GM12878 (cell line): ENCODE measurements at regions not wholly inside any gene's neighbourhood (a gene's known extent, or its start where the extent isn't known, plus 50 kb on each side); places are given as distances from the start of the nearest gene placed in this dataset.

Source experiments
- ATAC-seq: fragments of 200-7000 bp; cut with Tn5 transposase; 3 replicates; pipeline ENCODE4 v1.9.1; 2020; ENCODE audit warnings: mild to moderate bottlenecking, moderate library complexity
- BruUV-seq: library from RNA; stranded (reverse); fragments of 400-500 nt; replicated peaks from 2 replicates; lab custom pipeline; 2021; lab: Mats Ljungman, UMichigan
- CTCF ChIA-PET: fragments of 300-600 bp; sonication (Branson Sonifier 250); formaldehyde crosslinking; extraction: SDS; loops from one replicate; lab custom pipeline; 2021; ENCODE audit warnings: inconsistent platforms; lab: Yijun Ruan, JAX
- POLR2A ChIA-PET: fragments of 350-600 bp; formaldehyde crosslinking; extraction: SDS; loops from one replicate; lab custom pipeline; 2021; ENCODE audit warnings: inconsistent platforms; lab: Charles Lee
- RAD21 ChIA-PET: fragments of 300-600 bp; sonication (Branson Sonifier 250); formaldehyde crosslinking; loops from one replicate; lab custom pipeline; 2023; ENCODE audit warnings: antibody characterized with exemption; ENCODE audit not compliant: unreplicated experiment; lab: Charles Lee
- SMC1A ChIA-PET: fragments of 300-600 bp; sonication (Branson Sonifier 250); formaldehyde crosslinking; loops from one replicate; lab custom pipeline; 2023; ENCODE audit not compliant: unreplicated experiment, uncharacterized antibody; lab: Charles Lee
- DNase-seq: peaks from one replicate; pipeline ENCODE4 v3.0.0-alpha.2; 2011; ENCODE audit warnings: low read depth, low spot score
- FAIRE-seq: peaks from 3 replicates; lab custom pipeline; 2011; peaks lifted over from hg19 to GRCh38; lab: Jason Lieb, UNC
- H2AFZ ChIP-seq: 2 replicates; pipeline ENCODE4 v1.6.0; 2011; ENCODE audit warnings: low read depth, low read length, control low read depth; ENCODE audit not compliant: control insufficient read depth
- H3K27ac ChIP-seq: 2 replicates; pipeline ENCODE4 v1.5.1; 2011; ENCODE audit warnings: control low read depth; ENCODE audit not compliant: control insufficient read depth, insufficient read depth
- H3K27me3 ChIP-seq, 2 experiments: replicated peaks in 1 of 2; 2 replicates each; pipeline versions ENCODE4 v1.6.0 to v1.6.1; 2011; ENCODE audit warnings: low read length in 1 of 2; ENCODE audit not compliant: control insufficient read depth in 2 of 2, insufficient read depth in 2 of 2
- H3K36me3 ChIP-seq, 2 experiments: 2 replicates each; pipeline ENCODE4 v1.5.1; 2011; ENCODE audit warnings: low read length in 1 of 2; ENCODE audit not compliant: control insufficient read depth in 2 of 2, insufficient read depth in 2 of 2
- H3K4me1 ChIP-seq: 2 replicates; pipeline ENCODE4 v1.6.1; 2011; ENCODE audit warnings: mild to moderate bottlenecking, low read length, moderate library complexity, mixed read lengths; ENCODE audit not compliant: control insufficient read depth, insufficient read depth
- H3K4me2 ChIP-seq: 2 replicates; pipeline ENCODE4 v1.6.0; 2011; ENCODE audit warnings: control low read depth; ENCODE audit not compliant: control insufficient read depth, insufficient read depth
- H3K4me3 ChIP-seq: fragments of 200-600 bp; sonication (generic); 2 replicates; pipeline ENCODE4 v1.5.1; 2016
- H3K79me2 ChIP-seq: 2 replicates; pipeline ENCODE4 v1.6.0; 2011; ENCODE audit warnings: low read length; ENCODE audit not compliant: control insufficient read depth, insufficient read depth
- H3K9ac ChIP-seq: 2 replicates; pipeline ENCODE4 v1.8.0; 2011; ENCODE audit warnings: low read length, control low read depth, mixed read lengths; ENCODE audit not compliant: control insufficient read depth, insufficient read depth
- H3K9me3 ChIP-seq: replicated peaks from 3 replicates; pipeline ENCODE4 v1.5.1; 2011; ENCODE audit warnings: mild to moderate bottlenecking, low read length; ENCODE audit not compliant: control insufficient read depth, insufficient read depth
- H4K20me1 ChIP-seq: 2 replicates; pipeline ENCODE4 v1.6.0; 2011; ENCODE audit not compliant: control insufficient read depth, insufficient read depth
- CREB1 ChIP-seq: IDR thresholded peaks from 2 replicates; pipeline ENCODE4 v1.6.1; 2012; ENCODE audit warnings: low read depth, mild to moderate bottlenecking, inconsistent platforms
- CUX1 ChIP-seq: IDR thresholded peaks from 2 replicates; pipeline ENCODE4 v1.6.1; 2012; ENCODE audit warnings: improper control_type of control experiment, low read depth, low read length; ENCODE audit not compliant: insufficient replicate concordance
- MTA2 ChIP-seq: fragments of 450-650 bp; IDR thresholded peaks from 2 replicates; pipeline ENCODE4 v1.6.1; 2016; ENCODE audit warnings: low read depth, mild to moderate bottlenecking, moderate library complexity
- RELB ChIP-seq: fragments of 450-650 bp; IDR thresholded peaks from 2 replicates; pipeline ENCODE4 v1.6.1; 2017; ENCODE audit warnings: low read depth, mild to moderate bottlenecking, moderate library complexity
- TAF1 ChIP-seq: IDR thresholded peaks from 2 replicates; pipeline ENCODE4 v1.6.1; 2011; ENCODE audit warnings: mild to moderate bottlenecking, low read depth, low read length, borderline replicate concordance
- WGBS: methylation state at CpG from one replicate; pipeline ENCODE4 v1.1.6; 2016; ENCODE audit warnings: low lambda C conversion rate; ENCODE audit not compliant: insufficient replicate concordance, insufficient coverage; ENCODE audit errors: missing lambda C conversion rate; 5-methylcytosine and 5-hydroxymethylcytosine counted together
- in situ Hi-C: fragments of 300-500 bp; cut with MboI; formaldehyde crosslinking; loops from 9 replicates; pipeline ENCODE4 v1.14.3; 2018; ENCODE audit warnings: mixed read lengths
- intact Hi-C: fragments of 100-400 bp; cut with micrococcal nuclease; formaldehyde crosslinking; loops from one replicate; pipeline ENCODE4 v1.14.2; 2022; ENCODE audit not compliant: unreplicated experiment

GRCh38 chr7:69126896-69127479 lies 471.3 kb upstream of the AUTS2 start:
- BruUV-seq, result no TSS peak
- Histone ChIP-seq H2AFZ (no peak overlapping the region), H3K9me3 (no peaks in the 10 kb centered on the region), H3K79me2 (no peaks in the 10 kb centered on the region), H3K4me3 (no peak overlapping the region), H3K4me1 (no peaks in the 10 kb centered on the region), H3K9ac (no peak overlapping the region), H3K27ac (no peak overlapping the region), H3K36me3 (no peaks in the 10 kb centered on the region), H3K27me3 (no peaks in the 10 kb centered on the region), H4K20me1 (no peaks in the 10 kb centered on the region), H3K4me2 (no peak overlapping the region)
- TF ChIP-seq CREB1 (no peak), TAF1 (no peak), CUX1 (no peak), MTA2 (no peak), RELB (no peak)
- SMC1A ChIA-PET, result no interaction called here
- FAIRE-seq (no peak), DNase-seq (no peak), ATAC-seq (no peak)
- CTCF ChIA-PET, result no interaction called here
- in situ Hi-C loops (no loop called here), intact Hi-C loops (no loop called here)
- RAD21 ChIA-PET, result no interaction called here
- POLR2A ChIA-PET, result no interaction called here
- 36% methylated on average over 7 of the region's 7 CpGs for WGBS
